Naive B cell (primary cell): ENCODE measurements at regions not wholly inside any gene's neighbourhood (a gene's known extent, or its start where the extent isn't known, plus 50 kb on each side); places are given as distances from the start of the nearest gene placed in this dataset.
A peak's percentile ranks its signal among the peaks of the same experiment; 100 is the strongest.
"Not testable (repeated sequence)": the region's sequence is repeated elsewhere in the genome, so short reads cannot be mapped to it uniquely, and the experiment has no call there.

Experiments
- ATAC-seq, 2 donors: fragments of 150-1000 bp; cut with Tn5 transposase; 2 replicates each; pipeline ENCODE4 v1.10.0; 2021; ENCODE audit warnings: low read depth in 2 of 2, mild to moderate bottlenecking in 2 of 2, moderate library complexity in 2 of 2
- DNase-seq: peaks from one replicate; pipeline ENCODE4 v3.0.0; 2022
- H3K27ac Mint-ChIP-seq, 6 donors: one replicate each; pipeline ENCODE4 v1.8.0; 2020 to 2022; ENCODE audit warnings: mild to moderate bottlenecking in 6 of 6, mixed read lengths in 6 of 6, moderate library complexity in 5 of 6, inconsistent platforms in 2 of 6
- H3K27me3 Mint-ChIP-seq, 3 donors: one replicate each; pipeline ENCODE4 v1.8.0; 2021 to 2022; ENCODE audit warnings: mixed read lengths in 3 of 3, mild to moderate bottlenecking in 1 of 3
- H3K36me3 Mint-ChIP-seq, 2 donors: one replicate each; pipeline ENCODE4 v1.8.0; 2020 to 2022; ENCODE audit warnings: mixed read lengths in 2 of 2, inconsistent platforms in 1 of 2, mild to moderate bottlenecking in 1 of 2
- H3K4me1 Mint-ChIP-seq, 3 donors: one replicate each; pipeline ENCODE4 v1.8.0; 2020 to 2022; ENCODE audit warnings: mixed read lengths in 3 of 3, inconsistent platforms in 1 of 3, mild to moderate bottlenecking in 1 of 3, moderate library complexity in 1 of 3
- H3K4me3 Mint-ChIP-seq, 8 donors: one replicate each; pipeline ENCODE4 v1.8.0; 2020 to 2022; ENCODE audit warnings: mild to moderate bottlenecking in 8 of 8, mixed read lengths in 8 of 8, moderate library complexity in 8 of 8, inconsistent platforms in 2 of 8
- H3K9me3 Mint-ChIP-seq, 7 donors: one replicate each; pipeline ENCODE4 v1.8.0; 2020 to 2022; ENCODE audit warnings: mixed read lengths in 7 of 7, mild to moderate bottlenecking in 5 of 7, inconsistent platforms in 2 of 7, moderate library complexity in 1 of 7

GRCh38 chrX:39795605-39796004 lies 302.2 kb downstream of the BCOR start:
- no peak for DNase-seq
- H3K27ac Mint-ChIP-seq = no peak overlapping the region
- H3K27me3 Mint-ChIP-seq = no peaks in the 10 kb centered on the region
- no peak overlapping the region for H3K4me3 Mint-ChIP-seq
- ATAC-seq = no peak
- no peaks in the 10 kb centered on the region for H3K4me1 Mint-ChIP-seq
- H3K36me3 Mint-ChIP-seq = no peaks in the 10 kb centered on the region
- H3K9me3 Mint-ChIP-seq = peaks cover 0 to 3% (median 0%) of the 10 kb centered on the region in 7 donors

- H3K27ac Mint-ChIP-seq = no peak overlapping the region
- peaks cover 0 to 3% (median 0%) of the 10 kb centered on the region in 7 donors for H3K9me3 Mint-ChIP-seq
- ATAC-seq (no peak), DNase-seq (no peak)
- no peaks in the 10 kb centered on the region for H3K4me1 Mint-ChIP-seq
- no peaks in the 10 kb centered on the region for H3K36me3 Mint-ChIP-seq
- H3K4me3 Mint-ChIP-seq = no peak overlapping the region
- H3K27me3 Mint-ChIP-seq = no peaks in the 10 kb centered on the region
Observed at GRCh38 chrX:39796856-39797255, 300.9 kb downstream of the BCOR start.

GRCh38 chrX:39798488-39798887 lies 299.3 kb downstream of the BCOR start:
- DNase-seq, H3K4me3 Mint-ChIP-seq, H3K27me3 Mint-ChIP-seq, ATAC-seq, H3K4me1 Mint-ChIP-seq, H3K27ac Mint-ChIP-seq, H3K36me3 Mint-ChIP-seq, H3K9me3 Mint-ChIP-seq: not testable (repeated sequence)

- Mint-ChIP-seq H3K4me3 (no peak overlapping the region), H3K4me1 (no peaks in the 10 kb centered on the region), H3K27ac (peak overlapping the region in 2 of 6 donors; percentile 7 to 58), H3K27me3 (peaks cover 0 to 10% (median 2%) of the 10 kb centered on the region in 3 donors), H3K36me3 (peaks cover 0 to 8% of the 10 kb centered on the region in 2 donors), H3K9me3 (peaks cover 0 to 7% (median 0%) of the 10 kb centered on the region in 7 donors)
- ATAC-seq (no peak), DNase-seq (no peak)
Observed at GRCh38 chrX:39802354-39802753, 295.4 kb downstream of the BCOR start.

- Mint-ChIP-seq H3K9me3 (peaks cover 0 to 7% (median 0%) of the 10 kb centered on the region in 7 donors), H3K4me1 (no peaks in the 10 kb centered on the region), H3K27ac (no peak overlapping the region), H3K36me3 (peaks cover 0 to 8% of the 10 kb centered on the region in 2 donors), H3K4me3 (no peak overlapping the region), H3K27me3 (peaks cover 0 to 11% (median 4%) of the 10 kb centered on the region in 3 donors)
- DNase-seq = no peak
- ATAC-seq = no peak
Observed at GRCh38 chrX:39802908-39803307, 294.9 kb downstream of the BCOR start.

- no peak for DNase-seq
- peaks cover 0 to 7% (median 0%) of the 10 kb centered on the region in 7 donors for H3K9me3 Mint-ChIP-seq
- no peaks in the 10 kb centered on the region for H3K4me1 Mint-ChIP-seq
- peak overlapping the region in 1 of 6 donors; percentile 38 for H3K27ac Mint-ChIP-seq
- ATAC-seq = no peak
- H3K36me3 Mint-ChIP-seq = peaks cover under 1 to 8% of the 10 kb centered on the region in 2 donors
- no peak overlapping the region for H3K4me3 Mint-ChIP-seq
- peaks cover 12 to 29% (median 15%) of the 10 kb centered on the region in 3 donors for H3K27me3 Mint-ChIP-seq
Observed at GRCh38 chrX:39805022-39805421, 292.7 kb downstream of the BCOR start.

GRCh38 chrX:39805825-39806224 lies 291.9 kb downstream of the BCOR start:
- DNase-seq = no peak
- Mint-ChIP-seq H3K36me3 (peaks cover 4 to 8% of the 10 kb centered on the region in 2 donors), H3K9me3 (peaks cover 0 to 7% (median 0%) of the 10 kb centered on the region in 7 donors), H3K4me3 (no peak overlapping the region), H3K27ac (no peak overlapping the region), H3K27me3 (peaks cover 15 to 36% (median 23%) of the 10 kb centered on the region in 3 donors), H3K4me1 (no peaks in the 10 kb centered on the region)
- ATAC-seq = no peak

- ATAC-seq (no peak), DNase-seq (no peak)
- peaks cover 24 to 42% (median 36%) of the 10 kb centered on the region in 3 donors for H3K27me3 Mint-ChIP-seq
- peaks cover 0 to 7% (median 0%) of the 10 kb centered on the region in 7 donors for H3K9me3 Mint-ChIP-seq
- peaks cover 4 to 8% of the 10 kb centered on the region in 2 donors for H3K36me3 Mint-ChIP-seq
- peak overlapping the region in 1 of 6 donors; percentile 32 for H3K27ac Mint-ChIP-seq
- no peak overlapping the region for H3K4me3 Mint-ChIP-seq
- no peaks in the 10 kb centered on the region for H3K4me1 Mint-ChIP-seq
Observed at GRCh38 chrX:39808471-39808917, 289.3 kb downstream of the BCOR start.

GRCh38 chrX:39809331-39809730 lies 288.4 kb downstream of the BCOR start:
- H3K27ac Mint-ChIP-seq = no peak overlapping the region
- H3K36me3 Mint-ChIP-seq = peaks cover 4 to 8% of the 10 kb centered on the region in 2 donors
- peaks cover 27 to 51% (median 44%) of the 10 kb centered on the region in 3 donors for H3K27me3 Mint-ChIP-seq
- H3K9me3 Mint-ChIP-seq = peaks cover 0 to 7% (median 0%) of the 10 kb centered on the region in 7 donors
- no peak overlapping the region for H3K4me3 Mint-ChIP-seq
- no peaks in the 10 kb centered on the region for H3K4me1 Mint-ChIP-seq
- ATAC-seq (no peak), DNase-seq (no peak)

GRCh38 chrX:39810901-39811300 lies 286.9 kb downstream of the BCOR start:
- no peak overlapping the region for H3K27ac Mint-ChIP-seq
- H3K27me3 Mint-ChIP-seq = peaks cover 34 to 44% (median 43%) of the 10 kb centered on the region in 3 donors
- peak overlapping the region in 2 of 8 donors; percentile 2 to 22 for H3K4me3 Mint-ChIP-seq
- H3K36me3 Mint-ChIP-seq = peaks cover 0 to 4% of the 10 kb centered on the region in 2 donors
- DNase-seq = no peak
- no peak for ATAC-seq
- H3K4me1 Mint-ChIP-seq = peaks cover 0 to 8% (median 0%) of the 10 kb centered on the region in 3 donors
- no peaks in the 10 kb centered on the region for H3K9me3 Mint-ChIP-seq

- DNase-seq (no peak), ATAC-seq (no peak)
- H3K36me3 Mint-ChIP-seq = peaks cover 0 to 4% of the 10 kb centered on the region in 2 donors
- no peak overlapping the region for H3K4me3 Mint-ChIP-seq
- peaks cover 34 to 44% (median 43%) of the 10 kb centered on the region in 3 donors for H3K27me3 Mint-ChIP-seq
- no peaks in the 10 kb centered on the region for H3K9me3 Mint-ChIP-seq
- no peak overlapping the region for H3K27ac Mint-ChIP-seq
- peaks cover 0 to 8% (median 0%) of the 10 kb centered on the region in 3 donors for H3K4me1 Mint-ChIP-seq
Observed at GRCh38 chrX:39811376-39811775, 286.4 kb downstream of the BCOR start.

GRCh38 chrX:39813631-39814277 lies 284.0 kb downstream of the BCOR start:
- peaks cover 36 to 54% (median 50%) of the 10 kb centered on the region in 3 donors for H3K27me3 Mint-ChIP-seq

GRCh38 chrX:39814391-39814790 lies 283.4 kb downstream of the BCOR start:
- Mint-ChIP-seq H3K4me1 (peaks cover 0 to 11% (median 0%) of the 10 kb centered on the region in 3 donors), H3K27me3 (peaks cover 40 to 54% (median 51%) of the 10 kb centered on the region in 3 donors), H3K9me3 (no peaks in the 10 kb centered on the region), H3K4me3 (no peak overlapping the region), H3K36me3 (peaks cover 0 to 4% of the 10 kb centered on the region in 2 donors), H3K27ac (no peak overlapping the region)
- ATAC-seq = peak in 1 of 2 donors; percentile 35
- no peak for DNase-seq

More at GRCh38 chrX:39813631-39814277, 284.0 kb downstream of the BCOR start:
- Mint-ChIP-seq H3K27ac (no peak overlapping the region), H3K4me3 (no peak overlapping the region), H3K4me1 (peaks cover 0 to 11% (median 0%) of the 10 kb centered on the region in 3 donors), H3K9me3 (no peaks in the 10 kb centered on the region), H3K36me3 (peaks cover 0 to 4% of the 10 kb centered on the region in 2 donors)
- no peak for ATAC-seq
- no peak for DNase-seq

- Mint-ChIP-seq H3K4me1 (peaks cover 0 to 12% (median 2%) of the 10 kb centered on the region in 3 donors), H3K36me3 (no peaks in the 10 kb centered on the region), H3K4me3 (no peak overlapping the region), H3K27ac (peak overlapping the region in 1 of 6 donors; percentile 65), H3K27me3 (peaks cover 45 to 58% (median 49%) of the 10 kb centered on the region in 3 donors), H3K9me3 (no peaks in the 10 kb centered on the region)
- DNase-seq = no peak
- ATAC-seq = peak in 1 of 2 donors; percentile 53
Observed at GRCh38 chrX:39815631-39816030, 282.1 kb downstream of the BCOR start.
